Body of pancreas (tissue), 4 donors: ENCODE measurements at regions not wholly inside any gene's neighbourhood (a gene's known extent, or its start where the extent isn't known, plus 50 kb on each side); places are given as distances from the start of the nearest gene placed in this dataset.

Experiments
- ATAC-seq: fragments of 150-250 bp; one replicate; pipeline ENCODE4 v1.9.1; 2016
- DNase-seq, 4 donors: peaks; one replicate each; pipeline ENCODE4 v3.0.0-alpha.2; 2019
- H3K27ac ChIP-seq, 4 donors: fragments of 200-600 bp; sonication (generic); 1 replicate in 3 of 4; 2 replicates in 1 of 4; pipeline versions ENCODE4 v1.5.1 to v1.6.1; 2016 to 2019; ENCODE audit warnings: mild to moderate bottlenecking in 1 of 4, mixed read lengths in 1 of 4, moderate library complexity in 1 of 4
- H3K27me3 ChIP-seq, 2 donors: fragments of 200-600 bp; sonication (generic); one replicate each; pipeline ENCODE4 v1.6.0; 2016; ENCODE audit warnings: mild to moderate bottlenecking in 1 of 2
- H3K36me3 ChIP-seq, 2 donors: fragments of 200-600 bp; sonication (generic); replicated peaks in 1 of 2; 2 replicates each; pipeline ENCODE4 v1.5.1; 2016; ENCODE audit warnings: low read depth in 2 of 2; ENCODE audit not compliant: insufficient read depth in 1 of 2
- H3K4me1 ChIP-seq: fragments of 200-600 bp; sonication (generic); one replicate; pipeline ENCODE4 v1.6.0; 2016
- H3K4me3 ChIP-seq, 2 donors: fragments of 200-600 bp; sonication (generic); 1 replicate in 1 of 2; 2 replicates in 1 of 2; pipeline ENCODE4 v1.5.1; 2016 to 2019
- H3K9me3 ChIP-seq, 3 donors: fragments of 200-600 bp; sonication (generic); 1 replicate in 2 of 3; 2 replicates in 1 of 3; pipeline ENCODE4 v1.5.1; 2016
- POLR2A ChIP-seq, 3 donors: fragments of 450-650 bp; IDR thresholded peaks; one replicate each; pipeline ENCODE4 v1.6.1; 2016; ENCODE audit warnings: antibody characterized with exemption in 3 of 3, mild to moderate bottlenecking in 2 of 3
- WGBS, 2 donors: methylation state at CpG; one replicate each; pipeline ENCODE4 v1.1.5; 2017; 5-methylcytosine and 5-hydroxymethylcytosine counted together
- intact Hi-C: fragments of 100-400 bp; cut with DNase I; formaldehyde crosslinking; loops from one replicate; pipeline ENCODE4 v1.15.1; 2023
- TF ChIP-seq, protein P1 (sequence below), 7 experiments: fragments of 450-650 bp in 4 of 7; fragments of 200-600 bp in 3 of 7; sonication (generic) in 3 of 7; IDR thresholded peaks; one replicate each; pipeline ENCODE4 v1.5.1; 2016 to 2019; ENCODE audit warnings: antibody characterized with exemption in 7 of 7

DNA sequence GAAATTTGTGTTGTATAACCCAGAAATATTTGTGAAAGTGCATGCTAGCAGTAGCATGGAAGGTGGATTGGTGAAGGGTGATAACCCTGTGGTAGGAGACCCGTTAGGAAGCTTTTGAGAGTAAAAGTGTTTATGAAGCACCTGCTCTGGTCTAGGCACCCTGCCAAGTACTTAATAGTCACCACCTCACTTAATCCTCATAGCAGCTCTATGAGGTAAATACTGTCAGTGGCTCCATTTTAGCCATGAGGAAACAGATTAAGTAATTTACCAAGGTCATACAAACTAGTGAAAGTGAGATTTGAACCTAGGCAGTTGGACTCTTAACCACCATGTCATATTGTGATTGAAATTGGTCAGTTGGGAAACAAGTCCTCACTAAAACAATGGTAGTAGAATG lies 66.8 kb downstream of the TET3 start:
- 65 to 70% methylated on average over 1 of the region's 1 CpG for WGBS, 2 donors
- Histone ChIP-seq H3K27ac (no peak overlapping the region), H3K4me3 (no peak overlapping the region), H3K4me1 (peaks cover 4% of the 10 kb centered on the region), H3K9me3 (no peaks in the 10 kb centered on the region), H3K27me3 (no peaks in the 10 kb centered on the region), H3K36me3 (no peaks in the 10 kb centered on the region)
- no peak for ATAC-seq
- TF ChIP-seq POLR2A (IDR thresholded peaks at IDR 0.05), result no peak
- TF ChIP-seq, protein P1, sequence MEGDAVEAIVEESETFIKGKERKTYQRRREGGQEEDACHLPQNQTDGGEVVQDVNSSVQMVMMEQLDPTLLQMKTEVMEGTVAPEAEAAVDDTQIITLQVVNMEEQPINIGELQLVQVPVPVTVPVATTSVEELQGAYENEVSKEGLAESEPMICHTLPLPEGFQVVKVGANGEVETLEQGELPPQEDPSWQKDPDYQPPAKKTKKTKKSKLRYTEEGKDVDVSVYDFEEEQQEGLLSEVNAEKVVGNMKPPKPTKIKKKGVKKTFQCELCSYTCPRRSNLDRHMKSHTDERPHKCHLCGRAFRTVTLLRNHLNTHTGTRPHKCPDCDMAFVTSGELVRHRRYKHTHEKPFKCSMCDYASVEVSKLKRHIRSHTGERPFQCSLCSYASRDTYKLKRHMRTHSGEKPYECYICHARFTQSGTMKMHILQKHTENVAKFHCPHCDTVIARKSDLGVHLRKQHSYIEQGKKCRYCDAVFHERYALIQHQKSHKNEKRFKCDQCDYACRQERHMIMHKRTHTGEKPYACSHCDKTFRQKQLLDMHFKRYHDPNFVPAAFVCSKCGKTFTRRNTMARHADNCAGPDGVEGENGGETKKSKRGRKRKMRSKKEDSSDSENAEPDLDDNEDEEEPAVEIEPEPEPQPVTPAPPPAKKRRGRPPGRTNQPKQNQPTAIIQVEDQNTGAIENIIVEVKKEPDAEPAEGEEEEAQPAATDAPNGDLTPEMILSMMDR (IDR thresholded peaks at IDR 0.05), result no peak
- intact Hi-C loops, result no loop called here
- no peak for DNase-seq

DNA sequence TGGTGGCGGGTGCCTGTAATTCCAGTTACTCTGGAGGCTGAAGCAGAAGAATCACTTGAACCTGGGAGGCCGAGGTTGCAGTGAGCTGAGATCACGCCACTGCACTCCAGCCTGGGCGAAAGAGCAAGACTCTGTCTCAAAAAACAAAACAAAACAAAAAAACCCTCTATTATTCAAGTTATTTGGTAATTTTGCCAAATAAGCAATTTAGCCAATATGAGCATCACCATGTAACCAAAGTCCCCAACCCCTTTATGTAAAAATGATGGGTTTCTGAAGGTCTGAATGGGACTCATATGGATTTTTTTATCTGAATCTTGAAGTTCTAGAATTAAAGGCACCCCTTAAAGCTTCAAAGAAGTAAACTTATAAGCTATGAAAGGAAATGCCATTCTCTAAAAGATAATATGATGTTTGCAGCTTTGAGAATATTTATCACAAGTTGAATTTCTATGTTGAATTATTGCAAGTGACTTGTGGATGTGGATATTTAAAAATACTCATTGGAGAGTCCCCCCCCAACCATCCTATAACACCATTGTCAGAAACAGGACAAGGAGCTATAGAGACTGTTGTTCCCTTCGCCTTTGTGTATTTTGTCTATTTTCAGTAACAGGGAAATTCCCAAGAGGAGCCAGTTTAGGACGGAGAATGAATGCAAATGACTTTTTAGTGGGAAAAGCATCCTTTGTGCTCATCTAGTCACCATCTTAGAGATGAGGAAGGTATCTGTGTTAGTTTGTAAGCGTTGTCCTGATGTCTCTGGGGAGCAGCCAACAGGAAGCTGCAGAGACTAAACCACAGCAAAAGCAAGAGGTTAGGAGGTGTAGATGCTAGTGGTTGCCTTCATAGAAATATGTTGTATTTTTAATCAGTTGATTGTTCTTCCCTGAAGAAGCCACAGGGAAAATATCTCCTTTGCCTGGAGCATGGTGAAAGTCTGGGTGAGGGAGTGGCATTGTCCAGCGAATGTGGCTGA lies 68.3 kb downstream of the TET3 start:
- WGBS, 2 donors, result 91 to 92% methylated on average over 8 of the region's 8 CpGs

DNA sequence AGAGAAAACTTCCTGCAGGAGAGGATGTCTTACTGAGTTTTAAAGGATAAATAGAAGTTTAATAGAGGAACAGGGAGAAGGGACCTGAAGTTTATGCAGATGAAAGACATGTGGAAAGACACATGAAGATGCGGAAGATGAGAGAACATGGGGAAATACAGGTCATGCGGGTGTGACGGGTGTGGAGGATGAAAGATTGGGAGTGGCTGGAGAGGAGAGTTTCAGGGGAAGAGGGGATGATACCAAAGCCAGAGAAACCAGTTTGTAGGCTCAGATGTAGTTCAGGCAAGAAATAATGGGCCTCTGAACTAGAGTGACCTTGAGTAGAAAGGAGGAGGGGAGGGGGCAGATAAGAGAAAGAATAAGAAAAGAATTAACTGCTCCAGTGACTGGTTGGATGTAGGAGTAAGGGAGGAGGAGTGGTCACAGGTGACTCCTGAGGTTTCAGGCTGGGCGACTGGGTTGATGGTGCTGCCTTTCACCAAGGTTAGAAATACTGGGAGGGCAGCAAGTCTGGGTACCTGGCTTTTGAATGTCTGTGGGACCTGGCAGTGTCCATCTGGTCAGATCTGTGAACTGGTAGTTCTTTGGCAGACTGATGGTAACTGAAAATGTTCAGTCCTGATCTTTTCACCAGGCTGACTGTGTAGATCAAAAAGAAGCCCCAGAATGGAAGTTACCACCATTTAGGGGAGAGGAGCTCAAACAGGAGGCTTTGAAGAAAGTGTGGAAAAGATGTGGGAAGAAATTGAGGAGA lies 69.4 kb downstream of the TET3 start:
- TF ChIP-seq POLR2A (IDR thresholded peaks at IDR 0.05), result no peak
- TF ChIP-seq, protein P1 (IDR thresholded peaks at IDR 0.05), result no peak

More for the DNA sequence above, 68.3 kb downstream of the TET3 start:
- H3K4me1 ChIP-seq, result peaks cover 4% of the 10 kb centered on the region
- H3K36me3 ChIP-seq, result no peaks in the 10 kb centered on the region
- no peak overlapping the region for H3K4me3 ChIP-seq
- DNase-seq (no peak), ATAC-seq (no peak)
- no peak overlapping the region for H3K27ac ChIP-seq
- H3K9me3 ChIP-seq, result no peaks in the 10 kb centered on the region
- intact Hi-C loops, result no loop called here
- H3K27me3 ChIP-seq, result no peaks in the 10 kb centered on the region
- TF ChIP-seq, protein P1 (IDR thresholded peaks at IDR 0.05), result no peak
- TF ChIP-seq POLR2A (IDR thresholded peaks at IDR 0.05), result no peak

DNA sequence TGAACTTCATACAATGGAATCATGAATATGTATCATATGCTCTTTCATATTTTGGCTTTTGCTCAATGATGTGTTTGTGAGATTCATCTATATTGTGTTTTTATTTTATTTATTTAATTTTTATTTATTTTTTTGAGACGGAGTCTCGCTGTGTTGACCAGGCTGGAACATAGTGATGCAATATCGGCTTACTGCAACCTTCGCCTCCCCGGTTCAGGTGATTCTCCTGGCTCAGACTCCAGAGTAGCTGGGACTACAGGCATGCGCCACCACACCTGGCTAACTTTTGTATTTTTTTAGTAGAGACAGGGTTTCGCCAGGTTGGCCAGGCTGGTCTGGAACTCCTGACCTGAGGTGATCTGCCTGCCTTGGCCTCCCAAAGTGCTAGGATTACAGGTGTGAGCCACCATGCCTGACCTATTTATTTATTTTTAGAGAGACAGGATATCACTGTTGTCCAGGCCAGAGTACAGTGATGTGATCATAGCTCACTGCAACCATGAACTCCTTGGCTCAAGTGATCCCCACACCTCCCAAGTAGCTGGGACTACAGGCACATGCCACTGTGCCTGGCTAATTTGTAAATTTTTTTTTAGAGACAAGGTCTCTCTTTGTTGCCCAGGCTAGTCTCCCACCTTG lies 74.5 kb downstream of the TET3 start:
- ATAC-seq, result no peak
- TF ChIP-seq, protein P1 (IDR thresholded peaks at IDR 0.05), result no peak
- TF ChIP-seq POLR2A (IDR thresholded peaks at IDR 0.05), result no peak
- no peak for DNase-seq
- Histone ChIP-seq H3K27ac (no peak overlapping the region), H3K9me3 (no peaks in the 10 kb centered on the region), H3K27me3 (no peaks in the 10 kb centered on the region), H3K36me3 (no peaks in the 10 kb centered on the region), H3K4me3 (no peak overlapping the region), H3K4me1 (no peaks in the 10 kb centered on the region)
- WGBS, 2 donors, result 97 to 98% methylated on average over 7 of the region's 7 CpGs
- intact Hi-C loops, result no loop called here

More for the DNA sequence above, 69.4 kb downstream of the TET3 start:
- Histone ChIP-seq H3K27ac (no peak overlapping the region), H3K4me3 (no peak overlapping the region), H3K4me1 (peaks cover 4% of the 10 kb centered on the region), H3K36me3 (no peaks in the 10 kb centered on the region), H3K27me3 (no peaks in the 10 kb centered on the region), H3K9me3 (no peaks in the 10 kb centered on the region)
- intact Hi-C loops, result no loop called here
- no peak for ATAC-seq
- WGBS, 2 donors, result 62 to 75% methylated on average over 4 of the region's 4 CpGs
- no peak for DNase-seq
